ENCODE measurements at regions not wholly inside any gene's neighbourhood (a gene's known extent, or its start where the extent isn't known, plus 50 kb on each side); places are given as distances from the start of the nearest gene placed in this dataset.

DNA sequence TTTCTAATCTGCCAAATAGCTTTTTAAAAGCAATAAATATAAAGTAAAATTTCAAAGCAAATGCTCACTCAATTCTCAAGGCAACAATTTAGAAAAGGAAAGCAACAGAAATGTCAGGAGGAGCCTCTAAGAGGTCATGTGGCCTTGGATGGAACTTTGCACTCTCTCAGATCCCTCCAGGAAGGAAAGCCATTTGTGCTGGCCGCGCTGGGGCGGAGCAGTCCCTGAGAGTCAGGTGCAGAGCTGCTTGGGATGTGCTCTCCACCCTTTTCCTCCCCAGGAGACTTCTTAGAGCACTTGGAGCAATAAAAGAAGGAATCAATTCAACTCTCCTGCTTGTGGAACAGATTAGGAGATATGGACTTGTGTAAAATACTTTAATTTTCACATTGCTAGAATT is 379.8 kb upstream of the LINC00305 start:
- Histone ChIP-seq H3K36me3 (ENCODE audit: low read depth) (no peaks in the 10 kb centered on the region), H4K20me1 (ENCODE audit: insufficient read depth) (no peaks in the 10 kb centered on the region), H3K9ac (no peak overlapping the region), H2AFZ (no peak overlapping the region), H3K4me2 (ENCODE audit: unreplicated experiment) (no peak overlapping the region), H3K4me1 (ENCODE audit: insufficient read depth) (no peaks in the 10 kb centered on the region), H3K9me3 (ENCODE audit: low read depth) (no peaks in the 10 kb centered on the region), H3K9me2 (ENCODE audit: insufficient read depth) (no peaks in the 10 kb centered on the region), H3K4me3 (no peak overlapping the region), H3K27me3 (replicated peaks; ENCODE audit: insufficient read depth) (no peaks in the 10 kb centered on the region), H3F3A (ENCODE audit: insufficient read depth) (no peaks in the 10 kb centered on the region), H3K79me2 (ENCODE audit: insufficient read depth) (no peaks in the 10 kb centered on the region), H3K27ac (no peak overlapping the region)
- in situ Hi-C loops (cut with MboI): no loop called here
- no peak for TF ChIP-seq EZH2 (IDR thresholded peaks at IDR 0.05; ENCODE audit: insufficient read depth, poor library complexity, severe bottlenecking)
- 41 to 48% methylated on average over 3 of the region's 3 CpGs for WGBS, 2 experiments (ENCODE audit: low coverage in 1 of 2, low lambda C conversion rate in 2 of 2, missing lambda C conversion rate in 2 of 2)
- no peak for DNase-seq

- 10 to 16% methylated on average over 2 of the region's 2 CpGs for WGBS, 2 experiments (ENCODE audit: low coverage in 1 of 2, low lambda C conversion rate in 2 of 2, missing lambda C conversion rate in 2 of 2)
- DNase-seq: no peak
- Histone ChIP-seq H2AFZ (no peak overlapping the region), H3K79me2 (ENCODE audit: insufficient read depth) (no peaks in the 10 kb centered on the region), H3K9me3 (ENCODE audit: low read depth) (no peaks in the 10 kb centered on the region), H3K27ac (no peak overlapping the region), H3K4me3 (no peak overlapping the region), H3K4me2 (ENCODE audit: unreplicated experiment) (no peak overlapping the region), H4K20me1 (ENCODE audit: insufficient read depth) (no peaks in the 10 kb centered on the region), H3K4me1 (ENCODE audit: insufficient read depth) (no peaks in the 10 kb centered on the region), H3K27me3 (replicated peaks; ENCODE audit: insufficient read depth) (no peaks in the 10 kb centered on the region), H3K9ac (no peak overlapping the region), H3K9me2 (ENCODE audit: insufficient read depth) (no peaks in the 10 kb centered on the region), H3F3A (ENCODE audit: insufficient read depth) (no peaks in the 10 kb centered on the region), H3K36me3 (ENCODE audit: low read depth) (no peaks in the 10 kb centered on the region)
- TF ChIP-seq EZH2phosphoT487 (IDR thresholded peaks at IDR 0.05; ENCODE audit: insufficient read depth, low read depth) (no peak), EZH2 (IDR thresholded peaks at IDR 0.05; ENCODE audit: insufficient read depth, poor library complexity, severe bottlenecking) (no peak)
- in situ Hi-C loops (cut with MboI): no loop called here
Measured at GRCh38 chr18:64519201-64519600, 370.3 kb upstream of the LINC00305 start.

DNA sequence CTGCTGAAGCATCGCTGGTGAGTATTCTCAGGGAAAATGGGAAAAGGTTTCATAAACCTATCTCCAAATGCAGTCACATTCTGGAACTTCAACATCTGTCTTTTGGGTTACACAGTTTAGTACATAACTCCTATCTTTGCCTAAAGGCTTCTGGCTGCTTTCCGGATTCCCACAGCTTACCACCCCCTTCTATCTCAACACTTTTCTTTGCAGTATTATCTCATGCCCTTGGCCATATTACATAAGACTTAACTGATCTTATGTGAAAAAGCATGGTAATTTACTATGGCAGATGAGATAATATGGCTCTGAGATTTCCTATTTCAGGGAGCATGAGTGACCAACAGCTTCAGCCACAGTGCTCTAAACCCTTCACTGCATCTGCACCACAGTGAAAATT is 369.3 kb upstream of the LINC00305 start:
- no peaks in the 10 kb centered on the region for H3F3A ChIP-seq (ENCODE audit: insufficient read depth)
- no peak for DNase-seq
- H3K27me3 ChIP-seq (replicated peaks; ENCODE audit: insufficient read depth): no peaks in the 10 kb centered on the region
- no peaks in the 10 kb centered on the region for H3K4me1 ChIP-seq (ENCODE audit: insufficient read depth)
- no peak overlapping the region for H2AFZ ChIP-seq
- H3K4me2 ChIP-seq (ENCODE audit: unreplicated experiment): no peak overlapping the region
- no peak for TF ChIP-seq EZH2phosphoT487 (IDR thresholded peaks at IDR 0.05; ENCODE audit: insufficient read depth, low read depth)
- TF ChIP-seq EZH2 (IDR thresholded peaks at IDR 0.05; ENCODE audit: insufficient read depth, poor library complexity, severe bottlenecking): no peak
- H3K4me3 ChIP-seq: no peak overlapping the region
- H3K9ac ChIP-seq: no peak overlapping the region
- H3K27ac ChIP-seq: no peak overlapping the region
- H4K20me1 ChIP-seq (ENCODE audit: insufficient read depth): no peaks in the 10 kb centered on the region
- in situ Hi-C loops (cut with MboI): no loop called here
- WGBS, 2 experiments (ENCODE audit: low coverage in 1 of 2, low lambda C conversion rate in 2 of 2, missing lambda C conversion rate in 2 of 2): 29 to 33% methylated on average over 2 of the region's 2 CpGs
- no peaks in the 10 kb centered on the region for H3K9me2 ChIP-seq (ENCODE audit: insufficient read depth)
- no peaks in the 10 kb centered on the region for H3K79me2 ChIP-seq (ENCODE audit: insufficient read depth)
- H3K9me3 ChIP-seq (ENCODE audit: low read depth): no peaks in the 10 kb centered on the region
- H3K36me3 ChIP-seq (ENCODE audit: low read depth): no peaks in the 10 kb centered on the region

GRCh38 chr18:64513401-64513800 is 364.5 kb upstream of the LINC00305 start:
- H3K4me1 ChIP-seq (ENCODE audit: insufficient read depth): no peaks in the 10 kb centered on the region
- no peak overlapping the region for H2AFZ ChIP-seq
- H3K4me3 ChIP-seq: no peak overlapping the region
- H3F3A ChIP-seq (ENCODE audit: insufficient read depth): no peaks in the 10 kb centered on the region
- H3K9me2 ChIP-seq (ENCODE audit: insufficient read depth): no peaks in the 10 kb centered on the region
- no peak for TF ChIP-seq EZH2 (IDR thresholded peaks at IDR 0.05; ENCODE audit: insufficient read depth, poor library complexity, severe bottlenecking)
- no peak for TF ChIP-seq EZH2phosphoT487 (IDR thresholded peaks at IDR 0.05; ENCODE audit: insufficient read depth, low read depth)
- no peak overlapping the region for H3K4me2 ChIP-seq (ENCODE audit: unreplicated experiment)
- 3 to 6% methylated on average over 3 of the region's 3 CpGs for WGBS, 2 experiments (ENCODE audit: low coverage in 1 of 2, low lambda C conversion rate in 2 of 2, missing lambda C conversion rate in 2 of 2)
- no peaks in the 10 kb centered on the region for H3K36me3 ChIP-seq (ENCODE audit: low read depth)
- H3K27me3 ChIP-seq (replicated peaks; ENCODE audit: insufficient read depth): no peaks in the 10 kb centered on the region
- H3K79me2 ChIP-seq (ENCODE audit: insufficient read depth): no peaks in the 10 kb centered on the region
- no peak overlapping the region for H3K27ac ChIP-seq
- no peak overlapping the region for H3K9ac ChIP-seq
- in situ Hi-C loops (cut with MboI): no loop called here
- no peaks in the 10 kb centered on the region for H3K9me3 ChIP-seq (ENCODE audit: low read depth)
- H4K20me1 ChIP-seq (ENCODE audit: insufficient read depth): no peaks in the 10 kb centered on the region
- no peak for DNase-seq

GRCh38 chr18:64490207-64490606 is 341.3 kb upstream of the LINC00305 start:
- Histone ChIP-seq H3K36me3 (ENCODE audit: low read depth) (no peaks in the 10 kb centered on the region), H3K4me1 (ENCODE audit: insufficient read depth) (no peaks in the 10 kb centered on the region), H3K9ac (no peak overlapping the region), H3K4me3 (no peak overlapping the region), H3K79me2 (ENCODE audit: insufficient read depth) (no peaks in the 10 kb centered on the region), H3K4me2 (ENCODE audit: unreplicated experiment) (no peak overlapping the region), H4K20me1 (ENCODE audit: insufficient read depth) (no peaks in the 10 kb centered on the region), H2AFZ (no peak overlapping the region), H3K9me3 (ENCODE audit: low read depth) (no peaks in the 10 kb centered on the region), H3F3A (ENCODE audit: insufficient read depth) (no peaks in the 10 kb centered on the region), H3K27me3 (replicated peaks; ENCODE audit: insufficient read depth) (no peaks in the 10 kb centered on the region), H3K9me2 (ENCODE audit: insufficient read depth) (no peaks in the 10 kb centered on the region; the same call in 1 of the 2 replicates), H3K27ac (no peak overlapping the region)
- TF ChIP-seq EZH2 (IDR thresholded peaks at IDR 0.05; ENCODE audit: insufficient read depth, poor library complexity, severe bottlenecking) (no peak), EZH2phosphoT487 (IDR thresholded peaks at IDR 0.05; ENCODE audit: insufficient read depth, low read depth) (no peak)
- in situ Hi-C loops (cut with MboI): no loop called here
- DNase-seq: no peak
- WGBS, 2 experiments (ENCODE audit: low coverage in 1 of 2, low lambda C conversion rate in 2 of 2, missing lambda C conversion rate in 2 of 2): 46 to 55% methylated on average over 5 of the region's 5 CpGs

Data from GM23248 (cell line).